DMS53 (cell line): ENCODE measurements at regions not wholly inside any gene's neighbourhood (a gene's known extent, or its start where the extent isn't known, plus 50 kb on each side); places are given as distances from the start of the nearest gene placed in this dataset.
A peak's percentile ranks its signal among the peaks of the same experiment; 100 is the strongest.

ENCODE experiments used
- DNase-seq: peaks from one replicate; lab custom pipeline; 2025; lab: John Stamatoyannopoulos, UW

- no peak for DNase-seq
Observed at GRCh38 chr3:110810356-110810755, 261.3 kb upstream of the NECTIN3 start.

- peak; percentile 37 for DNase-seq
Observed at GRCh38 chr3:110811050-110811449, 260.6 kb upstream of the NECTIN3 start.

GRCh38 chr3:110813541-110813940 is 258.1 kb upstream of the NECTIN3 start:
- DNase-seq, result no peak

GRCh38 chr3:110814170-110815007 is 257.2 kb upstream of the NECTIN3 start:
- DNase-seq, result peak; percentile 4

- DNase-seq, result peak; percentile 1
Observed at GRCh38 chr3:110815008-110815583, 256.5 kb upstream of the NECTIN3 start.

GRCh38 chr3:110816008-110816407 is 255.6 kb upstream of the NECTIN3 start:
- DNase-seq, result no peak

GRCh38 chr3:110821586-110821985 is 250.0 kb upstream of the NECTIN3 start:
- no peak for DNase-seq

GRCh38 chr3:110822971-110823370 is 248.6 kb upstream of the NECTIN3 start:
- no peak for DNase-seq

GRCh38 chr3:110846971-110847370 is 224.6 kb upstream of the NECTIN3 start:
- DNase-seq, result no peak

- DNase-seq, result no peak
Observed at GRCh38 chr3:110849064-110849463, 222.6 kb upstream of the NECTIN3 start.

GRCh38 chr3:110851736-110852135 is 219.9 kb upstream of the NECTIN3 start:
- DNase-seq, result no peak

- no peak for DNase-seq
Observed at GRCh38 chr3:110855207-110855606, 216.4 kb upstream of the NECTIN3 start.

- no peak for DNase-seq
Observed at GRCh38 chr3:110856916-110857315, 214.7 kb upstream of the NECTIN3 start.

- no peak for DNase-seq
Observed at GRCh38 chr3:110858549-110858948, 213.1 kb upstream of the NECTIN3 start.

- DNase-seq, result peak; percentile 6
Observed at GRCh38 chr3:110859336-110859735, 212.3 kb upstream of the NECTIN3 start.

GRCh38 chr3:110859993-110860392 is 211.6 kb upstream of the NECTIN3 start:
- DNase-seq, result no peak

GRCh38 chr3:110865934-110866333 is 205.7 kb upstream of the NECTIN3 start:
- DNase-seq, result no peak

GRCh38 chr3:110868106-110868505 is 203.5 kb upstream of the NECTIN3 start:
- no peak for DNase-seq

- no peak for DNase-seq
Observed at GRCh38 chr3:110869736-110870135, 201.9 kb upstream of the NECTIN3 start.

GRCh38 chr3:110871869-110872268 is 199.7 kb upstream of the NECTIN3 start:
- no peak for DNase-seq

- no peak for DNase-seq
Observed at GRCh38 chr3:110878692-110879091, 192.9 kb upstream of the NECTIN3 start.

- peak; percentile 81 for DNase-seq
Observed at GRCh38 chr3:110881069-110881468, 190.5 kb upstream of the NECTIN3 start.

- no peak for DNase-seq
Observed at GRCh38 chr3:110886222-110886893, 185.3 kb upstream of the NECTIN3 start.
